ENCODE measurements at regions not wholly inside any gene's neighbourhood (a gene's known extent, or its start where the extent isn't known, plus 50 kb on each side); places are given as distances from the start of the nearest gene placed in this dataset.

GRCh38 chr1:91613595-91613994, 112.9 kb downstream of the CDC7 start:
- Histone ChIP-seq H3K4me3 (ENCODE audit: control insufficient read depth in 2 of 3, extremely low read depth in 1 of 3, insufficient read depth in 2 of 3, low read depth in 1 of 3, low read length in 3 of 3) (no peak overlapping the region), H3K79me2 (ENCODE audit: control insufficient read depth, insufficient read depth, low read length) (no peaks in the 10 kb centered on the region), H3K27ac (ENCODE audit: control insufficient read depth, insufficient read depth, low read length) (no peak overlapping the region), H2AFZ (ENCODE audit: control insufficient read depth, low read length) (peak overlapping the region; percentile 36), H3K4me1 (ENCODE audit: control insufficient read depth, extremely low read depth, insufficient read depth, low read length) (peaks cover 34% of the 10 kb centered on the region), H3K4me2 (ENCODE audit: control insufficient read depth, extremely low read depth, insufficient read depth, low read depth, low read length) (peak overlapping the region; percentile 35), H4K20me1 (ENCODE audit: control insufficient read depth, extremely low read depth, insufficient read depth, low read length) (no peaks in the 10 kb centered on the region), H3K27me3 (ENCODE audit: control insufficient read depth, extremely low read depth, insufficient read depth, low read length) (no peaks in the 10 kb centered on the region), H3K9me3 (ENCODE audit: control insufficient read depth, low read depth, low read length) (no peaks in the 10 kb centered on the region), H3K36me3 (ENCODE audit: control insufficient read depth in 2 of 2, extremely low read depth in 1 of 2, insufficient read depth in 2 of 2, low read length in 2 of 2) (no peaks in the 10 kb centered on the region), H3K9me1 (ENCODE audit: control insufficient read depth, extremely low read depth, insufficient read depth, low read length) (no peaks in the 10 kb centered on the region), H3K9ac (ENCODE audit: control insufficient read depth, extremely low read depth, insufficient read depth, low read length) (no peak overlapping the region)
- no peak for TF ChIP-seq CTCF (optimal IDR thresholded peaks at IDR 0.05 in 1 of 3, IDR thresholded peaks at IDR 0.05 in 1 of 3, conservative IDR thresholded peaks at IDR 0.05 in 1 of 3; ENCODE audit: extremely low read depth in 1 of 3, insufficient read depth in 2 of 3, low read length in 3 of 3)
- no peak for TF ChIP-seq EZH2 (IDR thresholded peaks at IDR 0.05; ENCODE audit: low read length)
- DNase-seq (ENCODE audit: low read depth, low spot score) (no peak), FAIRE-seq (peak; percentile 52)
- dilution Hi-C loops (cut with MboI; ENCODE audit: extremely low pct_ligation_motif_present, low sequenced_read_pairs), result no loop called here

GRCh38 chr1:91616712-91617111, 116.1 kb downstream of the CDC7 start:
- no peaks in the 10 kb centered on the region for H3K27me3 ChIP-seq (ENCODE audit: control insufficient read depth, extremely low read depth, insufficient read depth, low read length)
- no peaks in the 10 kb centered on the region for H4K20me1 ChIP-seq (ENCODE audit: control insufficient read depth, extremely low read depth, insufficient read depth, low read length)
- dilution Hi-C loops (cut with MboI; ENCODE audit: extremely low pct_ligation_motif_present, low sequenced_read_pairs), result no loop called here
- peaks cover 6% of the 10 kb centered on the region for H3K4me1 ChIP-seq (ENCODE audit: control insufficient read depth, extremely low read depth, insufficient read depth, low read length)
- H3K27ac ChIP-seq (ENCODE audit: control insufficient read depth, insufficient read depth, low read length), result no peak overlapping the region
- no peaks in the 10 kb centered on the region for H3K9me1 ChIP-seq (ENCODE audit: control insufficient read depth, extremely low read depth, insufficient read depth, low read length)
- no peak for TF ChIP-seq EZH2 (IDR thresholded peaks at IDR 0.05; ENCODE audit: low read length)
- TF ChIP-seq CTCF (optimal IDR thresholded peaks at IDR 0.05 in 1 of 3, IDR thresholded peaks at IDR 0.05 in 1 of 3, conservative IDR thresholded peaks at IDR 0.05 in 1 of 3; ENCODE audit: extremely low read depth in 1 of 3, insufficient read depth in 2 of 3, low read length in 3 of 3), result no peak
- DNase-seq (ENCODE audit: low read depth, low spot score), result no peak
- no peak for FAIRE-seq
- no peak overlapping the region for H3K4me2 ChIP-seq (ENCODE audit: control insufficient read depth, extremely low read depth, insufficient read depth, low read depth, low read length)
- H3K36me3 ChIP-seq (ENCODE audit: control insufficient read depth in 2 of 2, extremely low read depth in 1 of 2, insufficient read depth in 2 of 2, low read length in 2 of 2), result no peaks in the 10 kb centered on the region
- H2AFZ ChIP-seq (ENCODE audit: control insufficient read depth, low read length), result no peak overlapping the region
- no peaks in the 10 kb centered on the region for H3K9me3 ChIP-seq (ENCODE audit: control insufficient read depth, low read depth, low read length)
- H3K4me3 ChIP-seq (ENCODE audit: control insufficient read depth in 2 of 3, extremely low read depth in 1 of 3, insufficient read depth in 2 of 3, low read depth in 1 of 3, low read length in 3 of 3), result no peak overlapping the region
- H3K9ac ChIP-seq (ENCODE audit: control insufficient read depth, extremely low read depth, insufficient read depth, low read length), result no peak overlapping the region
- no peaks in the 10 kb centered on the region for H3K79me2 ChIP-seq (ENCODE audit: control insufficient read depth, insufficient read depth, low read length)

Data from keratinocyte (primary cell).